ENCODE measurements at regions not wholly inside any gene's neighbourhood (a gene's known extent, or its start where the extent isn't known, plus 50 kb on each side); places are given as distances from the start of the nearest gene placed in this dataset.

- ATAC-seq = no peak
Observed at GRCh38 chr12:84599539-84599938, 313.1 kb downstream of the SLC6A15 start.

DNA sequence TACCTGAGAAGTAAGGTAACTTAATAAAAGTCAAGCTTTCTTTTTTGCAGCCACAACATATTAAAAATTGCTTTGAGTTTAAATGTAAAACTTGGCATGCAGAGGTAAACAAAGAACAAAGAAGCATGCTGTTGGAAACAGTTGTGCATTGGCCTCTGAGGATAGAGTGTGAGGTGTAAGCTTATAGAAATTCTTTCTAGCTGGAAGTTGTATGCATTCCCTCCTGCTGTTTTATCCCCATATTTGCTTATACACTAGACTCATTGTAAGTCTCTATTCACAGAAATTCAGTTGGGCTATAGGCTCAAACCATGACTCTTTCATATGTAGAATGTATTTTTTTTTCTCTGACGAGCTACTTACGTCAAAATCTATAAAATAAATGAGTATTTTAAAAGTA lies 316.3 kb downstream of the SLC6A15 start:
- TF ChIP-seq, protein P1, sequence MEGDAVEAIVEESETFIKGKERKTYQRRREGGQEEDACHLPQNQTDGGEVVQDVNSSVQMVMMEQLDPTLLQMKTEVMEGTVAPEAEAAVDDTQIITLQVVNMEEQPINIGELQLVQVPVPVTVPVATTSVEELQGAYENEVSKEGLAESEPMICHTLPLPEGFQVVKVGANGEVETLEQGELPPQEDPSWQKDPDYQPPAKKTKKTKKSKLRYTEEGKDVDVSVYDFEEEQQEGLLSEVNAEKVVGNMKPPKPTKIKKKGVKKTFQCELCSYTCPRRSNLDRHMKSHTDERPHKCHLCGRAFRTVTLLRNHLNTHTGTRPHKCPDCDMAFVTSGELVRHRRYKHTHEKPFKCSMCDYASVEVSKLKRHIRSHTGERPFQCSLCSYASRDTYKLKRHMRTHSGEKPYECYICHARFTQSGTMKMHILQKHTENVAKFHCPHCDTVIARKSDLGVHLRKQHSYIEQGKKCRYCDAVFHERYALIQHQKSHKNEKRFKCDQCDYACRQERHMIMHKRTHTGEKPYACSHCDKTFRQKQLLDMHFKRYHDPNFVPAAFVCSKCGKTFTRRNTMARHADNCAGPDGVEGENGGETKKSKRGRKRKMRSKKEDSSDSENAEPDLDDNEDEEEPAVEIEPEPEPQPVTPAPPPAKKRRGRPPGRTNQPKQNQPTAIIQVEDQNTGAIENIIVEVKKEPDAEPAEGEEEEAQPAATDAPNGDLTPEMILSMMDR (IDR thresholded peaks at IDR 0.05) = no peak
- intact Hi-C loops (cut with DNase I, micrococcal nuclease) = no loop called here
- H3K4me3 ChIP-seq = no peak overlapping the region
- no peak for DNase-seq
- no peak for ATAC-seq
- H3K4me1 ChIP-seq (ENCODE audit: low read depth) = no peaks in the 10 kb centered on the region
- H3K36me3 ChIP-seq (ENCODE audit: low read depth) = no peaks in the 10 kb centered on the region
- H3K9me3 ChIP-seq = no peaks in the 10 kb centered on the region

More at GRCh38 chr12:84599539-84599938, 313.1 kb downstream of the SLC6A15 start:
- TF ChIP-seq, protein P1 (IDR thresholded peaks at IDR 0.05) = no peak
- H3K9me3 ChIP-seq = no peaks in the 10 kb centered on the region
- intact Hi-C loops (cut with DNase I, micrococcal nuclease) = no loop called here
- no peaks in the 10 kb centered on the region for H3K36me3 ChIP-seq (ENCODE audit: low read depth)
- no peaks in the 10 kb centered on the region for H3K4me1 ChIP-seq (ENCODE audit: low read depth)
- no peak for DNase-seq
- no peak overlapping the region for H3K4me3 ChIP-seq

DNA sequence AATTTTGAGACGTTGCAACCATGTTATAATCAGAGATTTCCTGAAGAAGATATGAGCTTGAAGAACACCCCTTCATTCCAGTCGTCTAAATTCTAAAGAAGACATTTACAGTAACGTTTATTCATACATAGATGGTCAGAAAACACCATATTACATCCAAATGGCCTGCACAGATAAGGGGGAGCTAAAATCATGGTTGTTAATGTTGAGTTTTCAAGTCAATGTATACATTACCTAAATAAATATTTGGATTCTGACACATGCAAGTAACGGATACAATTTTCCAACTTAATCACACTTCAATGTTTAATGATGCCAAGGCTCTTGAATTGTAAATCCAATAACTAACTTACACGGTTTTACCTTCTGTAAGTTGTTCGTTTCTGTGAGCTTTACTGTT lies 318.4 kb downstream of the SLC6A15 start:
- no peaks in the 10 kb centered on the region for H3K36me3 ChIP-seq (ENCODE audit: low read depth)
- no peak overlapping the region for H3K4me3 ChIP-seq
- intact Hi-C loops (cut with DNase I, micrococcal nuclease) = no loop called here
- H3K4me1 ChIP-seq (ENCODE audit: low read depth) = no peaks in the 10 kb centered on the region
- no peaks in the 10 kb centered on the region for H3K9me3 ChIP-seq
- ATAC-seq = no peak
- TF ChIP-seq, protein P1 (IDR thresholded peaks at IDR 0.05) = no peak
- DNase-seq = no peak

DNA sequence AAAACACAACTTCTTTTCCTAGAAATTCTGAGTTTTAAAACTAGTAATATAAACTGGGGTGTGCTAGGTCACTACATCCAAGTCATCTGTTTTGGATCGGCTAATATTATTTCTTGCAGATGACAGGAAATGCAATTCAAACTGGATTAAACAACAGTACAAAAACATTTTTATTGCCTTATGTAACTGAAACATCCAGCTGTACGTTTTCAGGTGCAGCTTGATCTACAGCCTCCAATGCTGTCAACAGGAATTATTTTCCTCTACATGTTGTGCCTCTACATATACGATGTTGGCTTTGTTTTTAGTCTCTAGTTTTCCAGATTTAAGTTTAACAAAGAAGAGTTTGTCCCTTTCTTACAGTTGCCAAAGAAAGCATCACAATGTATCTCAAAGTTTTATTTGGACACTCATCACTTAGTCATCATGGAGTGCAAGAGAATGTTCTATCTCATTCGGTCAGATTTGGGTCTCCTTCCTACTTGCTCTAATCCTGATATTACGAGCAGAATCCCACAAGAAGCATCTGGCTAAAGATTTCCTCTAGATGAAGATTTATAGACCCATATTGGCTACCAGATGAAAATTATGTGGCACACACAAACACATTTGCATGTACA lies 326.7 kb downstream of the SLC6A15 start:
- intact Hi-C loops (cut with DNase I, micrococcal nuclease) = no loop called here
- Histone ChIP-seq H3K4me3 (no peak overlapping the region), H3K9me3 (no peaks in the 10 kb centered on the region), H3K36me3 (ENCODE audit: low read depth) (no peaks in the 10 kb centered on the region), H3K4me1 (ENCODE audit: low read depth) (no peaks in the 10 kb centered on the region)
- ATAC-seq = no peak
- TF ChIP-seq, protein P1 (IDR thresholded peaks at IDR 0.05) = no peak
- no peak for DNase-seq

DNA sequence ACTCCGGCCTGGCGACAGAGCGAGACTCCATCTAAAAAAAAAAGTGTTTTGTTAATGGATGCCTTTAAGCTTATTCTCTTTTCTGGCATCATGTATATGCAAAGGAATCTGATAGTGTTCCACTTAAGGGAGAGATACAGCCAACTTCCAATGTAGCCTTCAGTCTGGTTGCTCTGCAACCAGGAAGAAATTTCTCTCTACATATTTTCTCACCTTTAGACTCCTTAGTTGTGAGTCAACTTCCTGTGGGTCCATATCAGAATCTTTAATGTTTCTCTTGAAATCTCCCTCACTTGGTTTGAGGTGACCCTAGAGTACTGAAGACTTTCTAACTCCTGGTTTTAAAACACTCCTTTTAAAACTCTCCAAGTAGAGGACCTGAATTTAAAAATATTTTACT lies 340.4 kb downstream of the SLC6A15 start:
- Histone ChIP-seq H3K36me3 (ENCODE audit: low read depth) (no peaks in the 10 kb centered on the region), H3K9me3 (no peaks in the 10 kb centered on the region), H3K4me3 (no peak overlapping the region), H3K4me1 (ENCODE audit: low read depth) (no peaks in the 10 kb centered on the region)
- intact Hi-C loops (cut with DNase I, micrococcal nuclease) = no loop called here
- DNase-seq (no peak), ATAC-seq (no peak)
- TF ChIP-seq, protein P1 (IDR thresholded peaks at IDR 0.05) = no peak

DNA sequence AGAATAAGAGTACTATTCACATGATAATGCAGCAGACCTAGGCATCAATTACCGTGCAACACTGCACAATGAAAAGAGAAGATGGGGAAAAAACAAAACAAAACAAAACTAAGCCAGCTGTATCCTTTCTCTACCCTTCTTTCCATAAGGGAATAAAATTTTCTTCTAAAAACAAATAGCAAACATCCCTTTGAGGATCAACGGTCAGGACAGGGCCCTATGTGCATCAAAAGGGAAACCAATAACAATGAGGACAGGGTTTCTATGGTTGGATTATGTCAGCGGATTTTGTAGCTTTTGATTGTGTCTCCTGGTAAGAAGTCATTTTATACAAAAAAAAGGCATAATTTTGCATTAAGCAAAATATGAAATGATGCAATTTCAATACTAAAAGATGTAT lies 350.3 kb downstream of the SLC6A15 start:
- intact Hi-C loops (cut with DNase I, micrococcal nuclease) = no loop called here
- Histone ChIP-seq H3K4me1 (ENCODE audit: low read depth) (no peaks in the 10 kb centered on the region), H3K9me3 (no peaks in the 10 kb centered on the region), H3K4me3 (no peak overlapping the region), H3K36me3 (ENCODE audit: low read depth) (no peaks in the 10 kb centered on the region)
- TF ChIP-seq, protein P1 (IDR thresholded peaks at IDR 0.05) = no peak
- DNase-seq (no peak), ATAC-seq (no peak)

Measured in mucosa of descending colon (tissue), 3 donors.